ENCODE measurements at regions not wholly inside any gene's neighbourhood (a gene's known extent, or its start where the extent isn't known, plus 50 kb on each side); places are given as distances from the start of the nearest gene placed in this dataset.

- Histone ChIP-seq H3K36me3 (ENCODE audit: control insufficient read depth in 2 of 2, insufficient read depth in 2 of 2, low read length in 1 of 2) (no peaks in the 10 kb centered on the region), H3K9me3 (replicated peaks; ENCODE audit: control insufficient read depth, insufficient read depth, low read length) (no peaks in the 10 kb centered on the region), H3K27ac (ENCODE audit: control insufficient read depth, insufficient read depth) (no peak overlapping the region), H2AFZ (ENCODE audit: control insufficient read depth, low read depth, low read length) (no peak overlapping the region), H3K79me2 (ENCODE audit: control insufficient read depth, insufficient read depth, low read length) (no peaks in the 10 kb centered on the region), H3K9ac (ENCODE audit: control insufficient read depth, insufficient read depth, low read length) (no peak overlapping the region), H3K4me2 (ENCODE audit: control insufficient read depth, insufficient read depth) (no peak overlapping the region), H3K4me1 (ENCODE audit: control insufficient read depth, insufficient read depth, low read length) (no peaks in the 10 kb centered on the region), H3K4me3 (no peak overlapping the region), H4K20me1 (ENCODE audit: control insufficient read depth, insufficient read depth) (no peaks in the 10 kb centered on the region), H3K27me3 (replicated peaks in 1 of 2; ENCODE audit: control insufficient read depth in 2 of 2, insufficient read depth in 2 of 2, low read length in 1 of 2) (peaks cover 0 to 1% of the 10 kb centered on the region in 2 experiments; a peak in 1 of 4 replicates)
- ChIA-PET SMC1A (ENCODE audit: uncharacterized antibody, unreplicated experiment) (no interaction called here), CTCF (no interaction called here), POLR2A (no interaction called here), RAD21 (ENCODE audit: unreplicated experiment) (no interaction called here)
- no peak for DNase-seq (ENCODE audit: low read depth, low spot score)
- no peak for ATAC-seq
- no peak for FAIRE-seq
- no TSS peak for BruUV-seq (replicated peaks)
- intact Hi-C loops (cut with micrococcal nuclease; ENCODE audit: unreplicated experiment) = no loop called here
- 15% methylated on average over 5 of the region's 5 CpGs for WGBS (ENCODE audit: insufficient coverage, insufficient replicate concordance, low lambda C conversion rate, missing lambda C conversion rate)
- no peak for TF ChIP-seq POLR2A (IDR thresholded peaks at IDR 0.05; ENCODE audit: low read depth, low read length)
- no peak for TF ChIP-seq CHD4 (IDR thresholded peaks at IDR 0.05)
- TF ChIP-seq NKRF (conservative IDR thresholded peaks at IDR 0.05) = no peak
- TF ChIP-seq ETV6 (conservative IDR thresholded peaks at IDR 0.05 in 1 of 2, IDR thresholded peaks at IDR 0.05 in 1 of 2; ENCODE audit: borderline replicate concordance in 1 of 2, low read depth in 1 of 2) = no peak
- no peak for TF ChIP-seq SMC3 (IDR thresholded peaks at IDR 0.05; ENCODE audit: borderline replicate concordance, low read length)
- no peak for TF ChIP-seq ZZZ3 (IDR thresholded peaks at IDR 0.05; ENCODE audit: control insufficient read depth, insufficient read length, low read depth)
- TF ChIP-seq HCFC1 (IDR thresholded peaks at IDR 0.05; ENCODE audit: low read length) = no peak
- no peak for TF ChIP-seq MTA2 (IDR thresholded peaks at IDR 0.05; ENCODE audit: low read depth)
- TF ChIP-seq TBL1XR1 (IDR thresholded peaks at IDR 0.05; ENCODE audit: low read depth, low read length) = no peak
- no peak for TF ChIP-seq RUNX3 (IDR thresholded peaks at IDR 0.05; ENCODE audit: low read length)
- TF ChIP-seq IRF5 (IDR thresholded peaks at IDR 0.05; ENCODE audit: borderline replicate concordance) = no peak
- TF ChIP-seq POLR2AphosphoS2 (IDR thresholded peaks at IDR 0.05; ENCODE audit: low read depth, low read length) = no peak
- TF ChIP-seq MLLT1 (IDR thresholded peaks at IDR 0.05) = no peak
- no peak for TF ChIP-seq RB1 (IDR thresholded peaks at IDR 0.05; ENCODE audit: borderline replicate concordance)
- TF ChIP-seq CREM (IDR thresholded peaks at IDR 0.05; ENCODE audit: low read depth) = no peak
- in situ Hi-C loops (cut with MboI) = no loop called here
Measured at GRCh38 chr15:93159930-93160329, 70.9 kb upstream of the RGMA start.

Data from GM12878 (cell line).